H9 (cell line): ENCODE measurements at regions not wholly inside any gene's neighbourhood (a gene's known extent, or its start where the extent isn't known, plus 50 kb on each side); places are given as distances from the start of the nearest gene placed in this dataset.

ENCODE experiments used
- DNase-seq: peaks from one replicate; pipeline ENCODE4 v3.0.0-alpha.2; 2017
- H2AFZ ChIP-seq: one replicate; pipeline ENCODE4 v1.6.1; 2013; ENCODE audit warnings: mild to moderate bottlenecking, low read length, control low read depth, moderate library complexity
- H2AK5ac ChIP-seq: 2 replicates; pipeline ENCODE4 v1.6.1; 2013; ENCODE audit warnings: low read length, control low read depth, mixed read lengths; ENCODE audit not compliant: insufficient read length
- H2BK120ac ChIP-seq: one replicate; pipeline ENCODE4 v1.6.1; 2013; ENCODE audit warnings: low read depth, mild to moderate bottlenecking, low read length, control low read depth, inconsistent platforms; ENCODE audit not compliant: poor library complexity, severe bottlenecking
- H2BK12ac ChIP-seq: 2 replicates; pipeline ENCODE4 v1.6.1; 2013; ENCODE audit warnings: low read length, control low read depth, mixed read lengths, low read depth; ENCODE audit not compliant: insufficient read length
- H2BK15ac ChIP-seq: 2 replicates; pipeline ENCODE4 v1.6.1; 2013; ENCODE audit warnings: low read depth, low read length, control low read depth
- H2BK20ac ChIP-seq: one replicate; pipeline ENCODE4 v1.6.1; 2013; ENCODE audit warnings: low read depth, mild to moderate bottlenecking, low read length, control low read depth, inconsistent platforms; ENCODE audit not compliant: poor library complexity, severe bottlenecking
- H2BK5ac ChIP-seq: 2 replicates; pipeline ENCODE4 v1.6.1; 2013; ENCODE audit warnings: low read length, control low read depth, mixed read lengths; ENCODE audit not compliant: insufficient read length
- H3K14ac ChIP-seq: 2 replicates; pipeline ENCODE4 v1.6.1; 2013; ENCODE audit warnings: low read length, control low read depth; ENCODE audit not compliant: insufficient read depth
- H3K18ac ChIP-seq: 2 replicates; pipeline ENCODE4 v1.6.1; 2013; ENCODE audit warnings: low read depth, mild to moderate bottlenecking, mixed read lengths, low read length, control low read depth; ENCODE audit not compliant: insufficient read length
- H3K23ac ChIP-seq: 2 replicates; pipeline ENCODE4 v1.6.1; 2013; ENCODE audit warnings: low read length, control low read depth, mixed read lengths, low read depth; ENCODE audit not compliant: insufficient read length
- H3K23me2 ChIP-seq: 2 replicates; pipeline ENCODE4 v1.6.1; 2013; ENCODE audit warnings: low read depth, mild to moderate bottlenecking, mixed read lengths, low read length, control low read depth; ENCODE audit not compliant: insufficient read length, poor library complexity, severe bottlenecking
- H3K27ac ChIP-seq: 2 replicates; pipeline ENCODE4 v1.5.1; 2013; ENCODE audit warnings: low read length, control low read depth, mixed read lengths, low read depth; ENCODE audit not compliant: insufficient read length
- H3K27me3 ChIP-seq: 2 replicates; pipeline ENCODE4 v1.6.1; 2013; ENCODE audit warnings: low read length, control low read depth, inconsistent platforms; ENCODE audit not compliant: insufficient read depth
- H3K4ac ChIP-seq: 2 replicates; pipeline ENCODE4 v1.6.1; 2013; ENCODE audit warnings: low read depth, mild to moderate bottlenecking, control low read depth, inconsistent platforms, low read length, moderate library complexity
- H3K4me1 ChIP-seq: 2 replicates; pipeline ENCODE4 v1.6.1; 2013; ENCODE audit warnings: low read length, control low read depth, inconsistent platforms; ENCODE audit not compliant: insufficient read depth
- H3K4me2 ChIP-seq: 2 replicates; pipeline ENCODE4 v1.6.1; 2013; ENCODE audit warnings: low read length, control low read depth, mixed read lengths; ENCODE audit not compliant: insufficient read length, insufficient read depth
- H3K56ac ChIP-seq: 2 replicates; pipeline ENCODE4 v1.6.1; 2013; ENCODE audit warnings: low read depth, mild to moderate bottlenecking, mixed read lengths, low read length, control low read depth; ENCODE audit not compliant: insufficient read length
- H3K79me1 ChIP-seq: 2 replicates; pipeline ENCODE4 v1.6.1; 2013; ENCODE audit warnings: low read depth, mild to moderate bottlenecking, moderate library complexity, low read length, control low read depth, inconsistent platforms; ENCODE audit not compliant: insufficient read depth, poor library complexity, severe bottlenecking
- H3K79me2 ChIP-seq: 2 replicates; pipeline ENCODE4 v1.6.1; 2013; ENCODE audit warnings: low read length, control low read depth, inconsistent platforms; ENCODE audit not compliant: insufficient read depth
- H3K9ac ChIP-seq: 2 replicates; pipeline ENCODE4 v1.6.1; 2013; ENCODE audit warnings: low read length, control low read depth, mixed read lengths; ENCODE audit not compliant: insufficient read length; ENCODE audit errors: extremely low read depth
- H3K9me3 ChIP-seq: one replicate; pipeline ENCODE4 v1.6.1; 2013; ENCODE audit warnings: low read depth, low read length, inconsistent platforms; ENCODE audit not compliant: control insufficient read depth
- H3T11ph ChIP-seq: one replicate; pipeline ENCODE4 v1.6.1; 2013; ENCODE audit warnings: mild to moderate bottlenecking, low read length, control low read depth, inconsistent platforms
- H4K20me1 ChIP-seq: one replicate; pipeline ENCODE4 v1.6.1; 2013; ENCODE audit not compliant: control insufficient read depth, insufficient read length, insufficient read depth
- H4K5ac ChIP-seq: 2 replicates; pipeline ENCODE4 v1.6.1; 2013; ENCODE audit warnings: low read depth, mild to moderate bottlenecking, mixed read lengths, low read length, control low read depth; ENCODE audit not compliant: insufficient read length
- H4K8ac ChIP-seq: replicated peaks from 2 replicates; pipeline ENCODE4 v1.6.1; 2013; ENCODE audit warnings: low read length, control low read depth, mixed read lengths, low read depth; ENCODE audit not compliant: insufficient read length
- H4K91ac ChIP-seq: 2 replicates; pipeline ENCODE4 v1.6.1; 2013; ENCODE audit warnings: low read depth, mild to moderate bottlenecking, moderate library complexity, mixed read lengths, low read length, control low read depth; ENCODE audit not compliant: insufficient read length
- H3K27ac Mint-ChIP-seq, 3 experiments: 2 replicates in 2 of 3; 3 replicates in 1 of 3; pipeline ENCODE4 v1.8.0; 2020 to 2021; ENCODE audit warnings: mixed read lengths in 3 of 3, mild to moderate bottlenecking in 1 of 3, moderate library complexity in 1 of 3
- H3K27me3 Mint-ChIP-seq: 2 replicates; pipeline ENCODE4 v1.8.0; 2021; ENCODE audit warnings: low read depth, mild to moderate bottlenecking, moderate library complexity, mixed read lengths
- H3K36me3 Mint-ChIP-seq, 3 experiments: 2 replicates in 2 of 3; 3 replicates in 1 of 3; pipeline ENCODE4 v1.8.0; 2020 to 2021; ENCODE audit warnings: low read depth in 3 of 3, mixed read lengths in 3 of 3; ENCODE audit not compliant: insufficient read depth in 1 of 3
- H3K4me1 Mint-ChIP-seq, 2 experiments: 2 replicates each; pipeline ENCODE4 v1.8.0; 2020; ENCODE audit warnings: mixed read lengths in 2 of 2
- H3K4me3 Mint-ChIP-seq, 2 experiments: 2 replicates in 1 of 2; 3 replicates in 1 of 2; pipeline ENCODE4 v1.8.0; 2020 to 2021; ENCODE audit warnings: mild to moderate bottlenecking in 2 of 2, mixed read lengths in 2 of 2, moderate library complexity in 1 of 2
- H3K9me3 Mint-ChIP-seq, 2 experiments: 2 replicates in 1 of 2; 3 replicates in 1 of 2; pipeline ENCODE4 v1.8.0; 2020; ENCODE audit warnings: mild to moderate bottlenecking in 2 of 2, mixed read lengths in 2 of 2, moderate library complexity in 1 of 2
- CTCF ChIP-seq: fragments of 200-600 bp; sonication (generic); conservative IDR thresholded peaks from 3 replicates; pipeline ENCODE4 v1.8.0; 2021; ENCODE audit warnings: antibody characterized with exemption, mild to moderate bottlenecking
- WGBS: extraction: QIAGEN DNeasy Blood & Tissue Kit; methylation state at CpG from one replicate; pipeline ENCODE4 v1.1.7; 2013; ENCODE audit warnings: missing lambda C conversion rate, low lambda C conversion rate, mixed read lengths; ENCODE audit not compliant: insufficient read length; ENCODE audit errors: extremely low coverage; 5-methylcytosine and 5-hydroxymethylcytosine counted together

- Histone ChIP-seq H3K9ac (no peak overlapping the region), H2BK15ac (no peak overlapping the region), H3K27me3 (no peaks in the 10 kb centered on the region; the same call in 1 of the 2 replicates), H3K4me1 (peaks cover 6% of the 10 kb centered on the region; the same call in 1 of the 2 replicates), H3K79me2 (no peaks in the 10 kb centered on the region), H3K79me1 (no peaks in the 10 kb centered on the region), H3K9me3 (no peaks in the 10 kb centered on the region), H3K23me2 (no peaks in the 10 kb centered on the region), H4K20me1 (no peaks in the 10 kb centered on the region), H2AK5ac (no peak overlapping the region), H3K23ac (no peak overlapping the region), H2BK20ac (no peak overlapping the region), H4K91ac (no peak overlapping the region), H3K4me2 (no peak overlapping the region), H2BK12ac (no peak overlapping the region), H2AFZ (no peak overlapping the region), H3T11ph (no peak overlapping the region), H3K56ac (no peak overlapping the region), H4K8ac (no peak overlapping the region), H3K14ac (no peak overlapping the region), H3K27ac (no peak overlapping the region), H4K5ac (no peak overlapping the region), H2BK120ac (no peak overlapping the region), H2BK5ac (no peak overlapping the region), H3K4ac (no peak overlapping the region), H3K18ac (no peak overlapping the region)
- H3K9me3 Mint-ChIP-seq = peaks cover 0 to 13% of the 10 kb centered on the region in 2 experiments; a peak in 2 of 5 replicates
- no peak overlapping the region for H3K27ac Mint-ChIP-seq
- no CpG with 5 or more reads among the region's 22 CpGs for WGBS
- peaks cover 28 to 47% of the 10 kb centered on the region in 2 experiments for H3K4me1 Mint-ChIP-seq
- peaks cover 50% of the 10 kb centered on the region for H3K27me3 Mint-ChIP-seq
- H3K4me3 Mint-ChIP-seq = peak overlapping the region in 1 of 2 experiments; percentile 67; a peak in 3 of 5 replicates
- peak; percentile 74 for DNase-seq
- H3K36me3 Mint-ChIP-seq = peaks cover 0 to 6% (median 6%) of the 10 kb centered on the region in 3 experiments; a peak in 3 of 7 replicates
- no peak for TF ChIP-seq CTCF
These were observed 69.6 kb downstream of the ADRA2C start for GRCh38 chr4:3835527-3836405.
